ENCODE measurements at regions not wholly inside any gene's neighbourhood (a gene's known extent, or its start where the extent isn't known, plus 50 kb on each side); places are given as distances from the start of the nearest gene placed in this dataset.
A peak's percentile ranks its signal among the peaks of the same experiment; 100 is the strongest.

DNA sequence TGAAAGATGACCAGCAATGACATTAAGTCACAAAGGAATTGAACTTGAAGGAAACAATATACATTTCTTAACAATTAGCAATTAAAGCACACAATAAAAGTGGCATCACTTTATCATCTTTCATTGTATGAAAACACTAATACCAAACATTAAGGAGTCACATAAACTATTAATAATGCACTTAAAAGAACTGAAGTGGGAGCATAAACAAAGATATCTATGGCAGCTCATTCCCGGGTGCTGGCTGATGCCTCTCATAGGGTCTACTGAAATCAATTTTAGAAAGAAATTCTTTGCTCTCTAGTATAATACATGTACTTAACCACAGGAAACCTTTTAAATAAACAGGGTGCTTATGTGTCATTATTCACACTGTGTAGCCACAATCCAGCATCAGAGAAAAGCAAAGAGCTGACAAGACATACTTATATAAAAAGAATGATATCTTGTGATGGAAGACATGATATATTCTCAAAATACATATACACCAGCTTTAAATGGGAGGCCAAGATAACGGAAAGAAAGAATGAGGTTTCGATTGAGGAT lies 1207.8 kb downstream of the EFNB2 start:
- peak; percentile 13 to 20 for DNase-seq

DNA sequence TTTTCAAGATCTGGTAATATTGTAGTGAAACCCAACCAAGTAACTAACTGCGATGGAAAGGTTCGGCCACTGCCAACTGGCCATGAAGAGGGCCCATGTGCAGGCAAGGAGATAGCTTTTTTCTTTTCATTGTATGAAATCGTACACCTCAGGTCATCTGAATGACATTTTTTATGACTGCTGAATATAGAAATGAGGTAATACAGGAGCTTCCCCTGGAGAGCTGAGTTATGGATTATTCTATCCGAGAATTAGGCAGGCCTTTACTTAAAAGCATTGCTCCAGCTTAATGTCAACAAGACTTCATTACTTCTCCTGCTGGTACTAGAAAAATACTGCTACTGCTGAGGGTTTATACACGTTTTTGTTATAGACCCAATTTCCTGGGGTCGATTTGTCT lies 1215.6 kb downstream of the EFNB2 start:
- DNase-seq = no peak

- no peak for DNase-seq
These were observed 1218.7 kb downstream of the EFNB2 start for GRCh38 chr13:105316731-105317130.

GRCh38 chr13:105312906-105313305 lies 1222.6 kb downstream of the EFNB2 start:
- no peak for DNase-seq

GRCh38 chr13:105311094-105311493 lies 1224.4 kb downstream of the EFNB2 start:
- no peak for DNase-seq

GRCh38 chr13:105307776-105308175 lies 1227.7 kb downstream of the EFNB2 start:
- no peak for DNase-seq

DNA sequence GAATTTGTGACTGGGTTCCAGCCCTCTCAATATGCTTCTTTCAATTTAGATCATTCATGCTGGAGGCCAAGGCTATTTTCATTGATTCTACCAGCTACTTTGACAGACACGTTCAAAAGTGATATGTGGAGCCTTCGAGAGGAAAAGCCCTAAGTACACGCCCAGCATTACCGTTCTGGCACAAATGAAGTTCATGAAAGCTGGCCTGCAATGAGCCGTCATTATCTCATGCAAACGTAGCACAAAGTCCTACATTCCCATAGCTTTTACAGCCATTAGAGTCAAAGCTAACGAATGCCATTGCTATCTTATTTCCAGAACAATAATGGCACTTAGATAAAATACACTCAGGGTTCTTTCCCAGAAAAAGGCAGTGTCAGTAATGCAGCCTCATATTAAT lies 1237.6 kb downstream of the EFNB2 start:
- no peak for DNase-seq

- DNase-seq = no peak
These were observed 1243.5 kb downstream of the EFNB2 start for GRCh38 chr13:105291987-105292386.

GRCh38 chr13:105290596-105290995 lies 1244.9 kb downstream of the EFNB2 start:
- DNase-seq = no peak

- DNase-seq = no peak
These were observed 1249.9 kb downstream of the EFNB2 start for GRCh38 chr13:105285526-105285925.

DNA sequence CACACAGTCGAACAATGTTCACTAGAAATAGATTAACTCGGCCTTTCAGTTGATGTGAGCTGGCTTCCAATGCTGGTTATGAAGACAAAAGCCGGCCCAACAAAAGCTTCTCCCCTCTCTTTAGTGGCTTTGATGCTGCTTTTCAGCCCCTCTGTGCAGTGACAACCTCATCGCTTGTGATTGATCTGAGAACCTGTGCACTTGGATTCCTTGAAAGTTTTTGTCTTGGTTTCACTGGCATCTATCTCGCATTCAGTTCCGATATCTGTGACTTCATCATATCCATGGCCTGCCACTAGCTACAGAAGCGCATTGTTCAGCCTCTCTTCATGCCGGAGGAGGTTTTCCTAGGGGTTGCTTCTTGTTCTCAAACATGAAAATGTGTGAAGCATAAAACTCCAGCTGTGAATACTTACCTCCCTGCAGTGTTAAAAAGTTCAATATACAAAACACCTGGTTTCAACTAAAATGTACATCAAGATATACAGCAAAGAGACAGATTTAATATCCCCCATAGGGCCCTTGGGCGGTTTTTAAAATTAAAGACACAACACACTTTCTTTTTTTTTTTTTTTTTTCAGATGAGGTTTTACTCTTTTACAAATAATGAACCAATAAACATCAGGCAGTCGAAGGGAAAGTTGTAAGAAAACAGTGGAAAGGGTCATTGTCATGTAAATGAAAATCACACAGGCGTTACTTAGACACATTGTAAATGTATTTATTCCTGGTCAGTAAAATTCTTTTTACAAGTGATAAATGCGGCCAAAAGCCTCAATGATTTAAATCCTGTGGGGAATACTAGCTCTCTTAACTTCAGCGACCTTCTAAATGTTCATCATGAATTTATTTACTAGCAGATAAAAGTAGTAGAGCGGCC lies 1252.8 kb downstream of the EFNB2 start:
- no peak for DNase-seq

GRCh38 chr13:105278943-105279381 lies 1256.5 kb downstream of the EFNB2 start:
- no peak for DNase-seq

DNA sequence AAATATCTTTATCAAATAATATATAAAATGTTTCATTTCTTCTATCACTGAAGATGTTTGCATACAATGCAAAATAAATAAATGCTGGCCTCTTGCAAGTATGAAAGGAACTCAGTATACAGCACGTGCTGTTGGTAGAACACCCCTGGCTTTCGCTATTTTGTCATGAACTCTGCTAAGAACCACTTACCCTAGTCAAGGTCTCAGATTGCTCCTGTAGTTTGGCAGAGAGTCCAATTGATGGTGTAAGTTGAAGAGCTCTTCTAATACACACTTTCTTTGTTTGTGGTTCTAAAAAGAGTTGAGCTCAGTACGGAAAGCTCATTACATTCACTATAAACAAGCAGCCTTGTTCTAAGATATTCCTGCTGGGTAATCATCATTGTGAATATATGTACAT lies 1258.9 kb downstream of the EFNB2 start:
- DNase-seq = peak in 1 of 2 donors; percentile 3

GRCh38 chr13:105273665-105274222 lies 1261.7 kb downstream of the EFNB2 start:
- DNase-seq = no peak

DNA sequence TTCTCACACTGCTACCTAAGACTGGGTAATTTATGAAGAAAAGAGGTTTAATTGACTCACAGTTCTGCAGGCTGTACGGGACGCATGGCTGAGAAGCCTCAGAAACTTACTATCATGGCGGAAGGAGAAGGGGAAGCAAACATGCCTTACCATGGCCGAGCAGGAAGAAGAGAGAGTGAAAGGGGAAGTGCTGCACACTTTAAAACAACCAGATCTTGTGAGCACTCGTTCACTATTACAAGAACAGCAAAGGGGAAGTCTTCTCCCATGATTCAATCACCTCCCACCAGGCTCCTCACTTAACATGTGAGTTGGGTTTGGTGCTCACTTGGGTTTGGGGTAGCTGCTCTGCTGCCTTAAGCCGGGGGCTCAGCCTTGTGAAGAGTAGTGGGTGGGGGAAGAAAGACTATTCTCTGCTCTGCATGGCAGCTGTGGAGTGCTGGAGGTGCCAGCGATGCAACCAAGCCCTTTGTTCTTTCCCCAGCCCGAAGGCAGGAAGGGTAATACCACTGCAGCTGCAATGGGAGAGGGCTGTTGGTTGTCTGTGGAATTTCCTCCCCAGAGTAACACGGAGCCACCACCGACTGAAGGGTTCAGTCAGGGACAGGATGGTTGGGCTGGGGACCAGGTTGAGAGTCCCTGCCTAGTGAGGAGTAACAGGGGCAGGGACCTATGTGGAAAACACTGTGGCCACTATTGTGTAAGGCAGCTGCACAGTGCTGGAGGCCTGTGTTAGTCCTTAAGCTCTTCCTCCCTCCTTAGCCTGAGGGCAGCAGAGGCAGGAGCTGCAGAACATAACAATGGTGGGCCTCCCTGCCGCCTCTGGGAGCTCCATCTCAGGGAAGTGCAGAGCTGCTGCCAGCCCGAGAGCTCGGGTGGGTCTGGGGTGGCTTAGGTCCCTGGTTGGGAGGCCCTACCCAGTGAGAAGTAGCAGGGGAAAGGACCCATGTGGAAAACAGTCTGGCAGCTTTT lies 1262.5 kb downstream of the EFNB2 start:
- DNase-seq = no peak

GRCh38 chr13:105266615-105267014 lies 1268.8 kb downstream of the EFNB2 start:
- no peak for DNase-seq

- DNase-seq = no peak
These were observed 1272.9 kb downstream of the EFNB2 start for GRCh38 chr13:105262579-105262978.

GRCh38 chr13:105259426-105259825 lies 1276.0 kb downstream of the EFNB2 start:
- DNase-seq = no peak

GRCh38 chr13:105255472-105255871 lies 1280.0 kb downstream of the EFNB2 start:
- no peak for DNase-seq

DNA sequence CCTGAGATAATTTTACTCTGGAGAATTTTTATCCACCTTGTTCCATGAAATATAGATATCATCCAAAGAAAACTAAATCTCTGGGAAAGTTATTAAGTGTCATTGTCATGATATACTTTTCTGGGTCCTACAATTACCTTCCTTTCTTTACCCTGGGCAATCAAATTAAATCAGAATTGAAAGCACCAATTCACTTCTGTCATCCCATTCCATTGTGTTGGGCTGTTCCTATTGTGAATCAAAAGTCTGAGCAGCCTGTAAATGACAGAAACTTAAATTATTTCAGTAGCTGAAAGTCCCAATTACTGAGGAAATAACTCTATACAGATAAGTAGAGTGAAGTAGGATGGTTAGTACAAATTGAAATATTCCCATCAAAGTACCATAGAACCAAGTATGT lies 1284.2 kb downstream of the EFNB2 start:
- no peak for DNase-seq

- no peak for DNase-seq
These were observed 1287.6 kb downstream of the EFNB2 start for GRCh38 chr13:105247830-105248229.

DNA sequence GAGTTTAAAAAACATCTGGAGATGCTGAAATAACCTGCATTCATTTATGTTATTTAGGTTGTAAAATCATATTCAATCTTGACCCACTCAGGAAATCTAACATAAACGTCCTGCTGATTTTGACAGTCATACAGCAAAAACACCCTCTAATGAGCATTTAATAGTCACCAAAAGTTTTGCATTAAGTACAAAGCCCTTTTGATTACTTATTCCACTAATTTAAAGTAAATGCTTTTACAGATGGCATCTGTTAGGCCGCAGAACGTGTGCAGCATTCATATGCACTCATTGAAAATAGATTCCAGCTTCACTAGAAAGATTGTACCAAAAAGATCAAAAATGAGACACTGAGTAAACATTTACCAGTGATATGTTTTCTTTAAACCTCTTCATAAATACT lies 1295.1 kb downstream of the EFNB2 start:
- peak in 1 of 2 donors; percentile 0 for DNase-seq

Measured in right lung (tissue), 2 donors.